NCI-H2196 (cell line): ENCODE measurements at regions not wholly inside any gene's neighbourhood (a gene's known extent, or its start where the extent isn't known, plus 50 kb on each side); places are given as distances from the start of the nearest gene placed in this dataset.
"Not testable (repeated sequence)": the region's sequence is repeated elsewhere in the genome, so short reads cannot be mapped to it uniquely, and the experiment has no call there.

Experiments
- DNase-seq: peaks from one replicate; lab custom pipeline; 2025; ENCODE audit not compliant: unreplicated experiment; lab: John Stamatoyannopoulos, UW

DNA sequence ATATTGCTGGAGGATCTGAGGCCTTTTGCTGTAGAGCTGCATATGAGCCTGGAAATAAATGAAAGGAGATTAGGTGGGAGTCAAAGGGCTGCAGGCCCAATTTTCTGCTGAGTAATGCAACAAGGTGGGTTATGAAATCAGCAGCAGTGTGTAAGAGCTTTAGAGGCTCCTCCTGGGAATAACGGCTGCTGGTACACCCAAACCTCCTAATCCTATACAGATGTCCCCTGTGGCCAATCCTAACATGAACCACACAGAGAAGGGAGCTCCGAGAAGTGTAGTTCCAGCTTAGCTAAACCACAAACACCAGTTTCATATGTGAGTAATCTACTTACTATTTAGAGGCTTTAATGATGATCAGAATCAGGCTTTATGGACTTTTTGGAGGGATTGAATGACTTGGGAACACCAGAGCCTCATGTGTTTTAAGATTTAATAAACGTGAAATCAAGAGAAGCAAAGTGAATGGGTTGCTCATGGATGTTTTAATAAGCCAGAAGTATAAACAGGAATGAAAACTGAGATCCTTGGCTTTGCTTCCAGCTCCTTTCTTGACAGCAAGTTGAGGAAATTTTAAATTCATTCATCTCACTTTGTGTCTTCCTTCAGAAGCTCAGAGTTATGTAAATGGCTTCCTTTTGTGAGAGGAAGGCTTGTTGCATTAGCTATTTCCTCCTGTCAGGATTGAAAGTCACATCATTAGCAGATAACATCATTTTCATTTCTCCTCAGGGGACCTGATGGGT lies 437.5 kb downstream of the TMEM232 start:
- DNase-seq, result no peak

DNA sequence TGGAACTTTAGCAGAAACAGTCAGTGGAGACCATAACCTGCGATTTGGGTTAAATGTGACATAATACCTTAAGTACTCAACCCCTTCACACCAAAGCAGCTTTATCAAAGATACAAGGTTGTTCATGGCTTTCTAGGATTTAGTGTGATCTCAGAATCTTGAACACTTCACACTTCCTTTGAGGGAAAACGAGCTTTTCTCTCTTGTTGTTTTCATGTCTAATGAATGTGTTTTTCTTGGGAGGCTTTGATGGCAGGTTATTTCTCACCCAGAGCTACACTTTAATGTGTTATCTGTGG lies 437.0 kb downstream of the TMEM232 start:
- no peak for DNase-seq

DNA sequence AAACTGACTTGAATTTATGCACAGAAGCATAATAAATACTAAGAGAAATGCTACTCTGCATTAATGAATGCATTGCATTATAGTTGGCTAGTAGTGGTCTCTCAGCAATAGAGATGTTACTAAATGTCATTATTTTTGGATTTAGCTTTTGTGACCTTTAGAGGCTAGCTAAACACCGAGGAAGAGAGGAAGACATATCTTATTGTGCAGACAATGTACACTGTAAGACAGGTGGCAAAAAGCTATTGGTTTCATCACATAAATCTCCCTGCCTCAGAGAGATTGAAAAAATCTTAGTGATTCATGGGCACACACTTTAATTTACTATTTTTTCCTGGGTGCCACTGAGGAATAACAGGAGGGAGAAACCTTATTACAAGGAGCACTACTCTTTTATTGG lies 435.9 kb downstream of the TMEM232 start:
- DNase-seq, result no peak

DNA sequence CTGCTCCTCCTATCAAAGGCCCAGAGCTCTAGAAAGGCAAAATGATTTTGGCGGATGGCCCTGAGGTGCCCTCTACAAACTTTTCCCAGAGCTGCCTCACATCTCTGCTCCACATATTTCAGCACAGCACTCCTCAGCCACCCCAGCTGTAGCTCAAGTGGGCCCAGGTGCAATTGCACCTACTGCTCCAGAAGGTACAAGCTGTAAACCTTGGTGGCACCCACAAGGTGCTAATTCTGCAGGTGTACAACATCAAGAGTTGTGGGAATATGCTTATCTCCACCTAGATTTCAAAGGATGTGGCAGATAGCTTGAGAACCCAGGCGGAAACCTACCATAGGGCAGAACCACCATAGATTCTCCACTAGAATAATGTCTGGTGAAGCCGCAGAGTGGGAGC lies 432.2 kb downstream of the TMEM232 start:
- DNase-seq, result no peak

DNA sequence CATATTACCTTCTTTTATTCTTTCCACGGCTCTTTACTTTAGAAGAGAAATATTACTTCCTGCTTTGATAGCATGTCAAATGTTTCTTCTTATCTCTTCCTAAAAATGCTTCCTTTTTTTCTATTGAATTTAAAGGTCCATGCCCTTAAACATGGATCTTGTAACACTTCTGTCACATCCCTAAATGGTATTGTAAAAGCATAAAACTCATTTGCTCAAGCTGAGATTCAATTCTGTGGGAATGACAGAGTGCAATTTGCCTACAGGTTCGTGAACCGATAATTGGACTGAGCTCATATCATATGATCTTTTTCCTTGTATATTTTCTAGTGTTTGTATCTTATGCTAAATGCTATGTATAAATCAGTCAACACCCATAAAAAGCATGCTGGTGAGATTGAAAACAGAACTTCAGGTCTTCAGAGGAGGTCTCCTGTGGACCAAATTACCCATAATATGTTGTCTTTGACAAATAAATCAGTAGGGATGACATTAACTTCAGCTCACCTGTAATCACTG lies 429.3 kb downstream of the TMEM232 start:
- DNase-seq, result no peak

DNA sequence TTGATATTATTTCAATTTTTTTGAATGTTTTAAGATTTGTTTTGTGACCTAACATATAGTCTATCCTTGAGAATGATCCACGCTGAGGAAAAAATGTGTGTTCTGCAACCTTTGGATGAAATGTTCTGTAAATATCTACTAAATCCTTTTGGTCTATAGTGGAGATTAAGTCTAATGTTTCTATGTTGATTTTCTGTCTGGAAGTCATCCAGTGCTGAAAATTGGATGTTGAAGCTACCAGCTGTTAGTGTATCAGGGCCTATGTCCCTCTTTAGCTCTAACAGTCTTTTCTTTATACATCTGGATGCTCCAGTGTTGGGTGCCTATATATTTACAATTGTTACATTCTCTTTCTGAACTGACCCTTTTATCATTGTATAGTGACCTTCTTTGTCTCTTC lies 422.3 kb downstream of the TMEM232 start:
- no peak for DNase-seq

DNA sequence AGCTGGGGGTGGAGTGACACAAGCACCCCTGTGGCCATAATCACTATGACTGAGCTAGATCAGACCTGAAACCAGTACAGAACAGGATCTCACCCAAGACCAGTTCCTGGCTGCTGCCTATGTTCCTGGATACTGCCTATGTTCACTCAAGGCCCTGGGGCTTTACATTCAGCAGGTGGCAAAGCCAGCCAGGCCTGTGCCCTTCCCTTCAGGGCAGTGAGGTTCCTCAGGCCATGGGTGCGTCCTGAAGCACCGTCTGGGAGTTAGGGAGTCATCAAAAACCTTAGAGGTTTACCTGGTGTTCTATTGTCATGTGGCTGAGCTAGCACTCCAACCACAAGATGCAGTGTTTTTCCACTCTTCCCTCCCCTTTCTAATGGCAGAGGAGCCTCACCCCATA lies 419.8 kb downstream of the TMEM232 start:
- no peak for DNase-seq

DNA sequence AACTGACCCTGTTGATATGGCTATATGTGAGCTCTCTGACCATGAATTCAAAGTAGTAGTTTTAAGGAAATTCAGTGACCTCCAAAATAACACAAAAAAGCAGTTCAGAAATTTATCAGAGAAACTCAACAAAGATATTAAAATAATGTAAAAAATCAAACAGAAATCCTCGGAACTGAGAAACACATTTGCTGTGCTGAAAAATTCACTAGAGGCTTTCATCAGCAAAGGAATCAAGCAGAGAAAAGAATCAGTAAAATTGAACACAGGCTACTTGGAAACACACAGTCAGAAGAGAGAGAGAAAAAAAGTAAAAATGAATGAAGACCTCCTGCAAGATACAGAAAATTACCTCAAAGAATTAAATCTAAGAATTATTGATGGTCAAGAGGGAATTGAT lies 417.2 kb downstream of the TMEM232 start:
- no peak for DNase-seq

DNA sequence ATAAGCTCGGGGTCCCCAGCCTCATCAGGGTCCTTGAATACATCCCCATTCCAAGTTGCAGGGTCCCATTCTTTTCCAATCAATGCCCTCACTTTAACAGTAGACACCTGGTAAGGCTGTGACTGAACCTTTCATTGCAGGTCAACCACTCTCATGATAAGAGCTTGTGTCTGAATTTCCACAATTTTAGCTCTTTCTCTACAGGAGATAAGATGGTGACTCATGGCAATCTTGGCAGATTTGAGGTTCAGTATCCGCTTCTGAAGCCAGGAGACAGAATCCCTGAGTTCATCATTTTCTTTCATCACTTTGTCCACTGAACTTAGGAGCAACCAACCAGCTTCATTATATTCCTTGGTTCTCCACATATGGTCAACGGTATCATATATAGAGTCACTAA lies 409.9 kb downstream of the TMEM232 start:
- not testable (repeated sequence) for DNase-seq

DNA sequence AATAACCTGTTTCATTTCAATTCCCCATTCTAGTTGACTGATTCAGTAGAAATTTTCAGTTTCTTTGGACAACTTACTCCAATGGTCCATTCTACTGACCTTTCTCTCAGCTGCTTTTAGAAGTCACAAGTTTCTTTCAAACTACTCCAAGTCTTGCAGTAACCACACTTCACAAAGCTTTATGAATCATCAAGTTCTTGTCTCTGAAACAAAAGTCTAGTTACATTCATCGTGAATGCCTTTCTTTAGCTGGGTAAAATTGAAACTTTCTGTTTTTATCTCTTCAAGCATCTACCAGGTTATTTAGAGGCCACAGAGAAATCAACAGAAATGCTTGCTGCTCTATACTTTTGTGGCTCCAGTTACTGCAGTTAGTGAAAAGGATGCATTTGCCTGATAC lies 405.4 kb downstream of the TMEM232 start:
- DNase-seq, result no peak

DNA sequence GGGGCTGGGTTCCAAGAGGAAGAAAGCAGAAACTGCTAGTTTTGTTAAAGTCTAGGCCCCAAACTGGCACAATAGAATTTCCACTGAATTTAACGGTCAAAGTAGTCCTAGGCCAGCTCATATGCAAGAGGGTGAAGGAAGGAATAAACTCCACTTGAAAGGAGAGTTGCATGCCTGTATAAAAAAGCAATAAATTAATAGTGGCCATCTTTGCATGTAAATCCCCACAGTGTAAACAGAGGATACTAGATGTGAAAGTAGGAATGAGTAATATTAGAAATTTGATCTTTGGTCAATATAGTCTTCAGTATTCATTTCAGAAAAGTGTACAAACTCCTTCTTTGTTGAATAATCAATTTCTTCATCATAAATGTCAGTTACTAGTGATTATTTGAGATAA lies 403.1 kb downstream of the TMEM232 start:
- DNase-seq, result no peak

DNA sequence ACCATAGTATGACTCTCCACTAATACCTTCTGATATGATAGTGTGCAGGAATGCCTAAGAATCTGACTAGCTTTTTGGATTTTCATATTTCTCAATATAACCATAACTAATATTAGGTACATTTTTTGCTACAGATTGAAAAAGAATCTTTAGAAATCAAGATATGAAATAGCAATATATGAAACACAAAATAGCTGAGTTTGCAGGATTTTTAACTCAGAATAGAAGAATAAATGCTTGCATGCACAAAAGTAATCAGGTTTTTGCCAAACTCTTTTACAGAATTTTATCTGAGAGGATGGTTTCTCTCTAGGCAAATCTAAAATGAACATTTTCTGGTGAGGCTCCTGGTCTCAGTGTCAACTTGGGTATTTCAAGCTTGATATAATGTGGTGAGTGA lies 402.6 kb downstream of the TMEM232 start:
- no peak for DNase-seq

DNA sequence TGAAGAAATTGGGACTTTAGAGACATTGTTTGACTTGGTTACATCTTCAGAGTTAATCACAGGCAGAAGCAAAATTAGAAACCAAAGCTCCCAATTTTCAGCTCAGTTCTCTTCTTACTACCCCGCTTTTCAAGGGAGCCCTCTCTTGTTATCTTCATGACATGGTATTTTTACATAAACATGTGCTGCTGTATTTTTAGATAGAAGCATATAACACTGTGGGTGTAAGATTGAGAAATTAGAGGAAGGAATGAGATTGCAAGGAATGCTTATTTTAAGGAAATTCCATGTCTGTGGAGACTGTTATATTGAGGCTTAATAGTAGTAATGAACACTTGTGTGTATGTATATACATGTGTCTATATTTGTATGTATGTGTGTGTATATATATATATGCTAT lies 401.6 kb downstream of the TMEM232 start:
- DNase-seq, result no peak

DNA sequence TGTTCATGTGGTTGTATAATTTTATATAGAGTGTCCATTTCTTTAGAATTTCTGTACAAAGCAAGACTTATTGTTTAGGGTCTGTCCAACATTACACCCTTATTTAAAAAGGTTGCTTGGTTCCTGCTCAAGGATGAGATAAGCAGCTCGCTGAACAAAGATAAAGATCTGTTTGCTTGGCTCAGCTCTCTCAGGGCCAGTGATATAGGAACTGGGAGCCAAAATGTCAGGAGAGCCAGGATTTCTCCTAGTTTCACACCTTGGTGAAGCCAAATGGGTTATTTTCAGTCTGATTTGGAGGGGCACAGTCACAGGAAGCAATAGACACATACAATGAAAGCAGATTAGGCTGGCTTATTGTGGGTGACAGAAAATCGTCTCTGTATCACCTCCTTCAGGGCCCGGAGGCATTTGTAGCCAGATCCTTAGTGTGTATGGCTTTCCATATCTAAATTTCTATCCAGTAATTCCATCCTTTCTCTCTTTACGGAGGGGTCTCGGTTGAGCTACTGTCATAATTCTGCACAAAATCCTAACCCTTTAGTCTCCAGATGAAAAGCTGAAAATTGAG lies 396.4 kb downstream of the TMEM232 start:
- DNase-seq, result no peak

DNA sequence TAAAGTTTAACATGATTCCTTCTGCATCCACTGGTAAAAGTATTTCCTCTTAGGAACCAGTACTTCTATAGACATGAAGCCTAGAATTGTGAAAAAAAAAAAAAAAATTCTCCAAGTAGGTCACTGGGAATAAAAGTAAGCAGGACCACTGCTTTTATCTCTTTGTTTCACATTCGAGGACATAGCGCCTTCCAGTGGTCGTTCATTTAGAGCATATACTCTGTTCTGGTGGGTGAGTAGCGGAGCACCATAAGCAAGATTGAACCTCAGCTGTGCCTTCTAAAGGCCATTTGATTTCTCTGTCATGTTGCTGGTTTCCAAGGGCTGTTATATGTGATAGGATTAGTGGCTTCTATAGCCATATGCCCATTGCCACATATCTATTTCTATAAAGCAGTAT lies 393.1 kb downstream of the TMEM232 start:
- no peak for DNase-seq

DNA sequence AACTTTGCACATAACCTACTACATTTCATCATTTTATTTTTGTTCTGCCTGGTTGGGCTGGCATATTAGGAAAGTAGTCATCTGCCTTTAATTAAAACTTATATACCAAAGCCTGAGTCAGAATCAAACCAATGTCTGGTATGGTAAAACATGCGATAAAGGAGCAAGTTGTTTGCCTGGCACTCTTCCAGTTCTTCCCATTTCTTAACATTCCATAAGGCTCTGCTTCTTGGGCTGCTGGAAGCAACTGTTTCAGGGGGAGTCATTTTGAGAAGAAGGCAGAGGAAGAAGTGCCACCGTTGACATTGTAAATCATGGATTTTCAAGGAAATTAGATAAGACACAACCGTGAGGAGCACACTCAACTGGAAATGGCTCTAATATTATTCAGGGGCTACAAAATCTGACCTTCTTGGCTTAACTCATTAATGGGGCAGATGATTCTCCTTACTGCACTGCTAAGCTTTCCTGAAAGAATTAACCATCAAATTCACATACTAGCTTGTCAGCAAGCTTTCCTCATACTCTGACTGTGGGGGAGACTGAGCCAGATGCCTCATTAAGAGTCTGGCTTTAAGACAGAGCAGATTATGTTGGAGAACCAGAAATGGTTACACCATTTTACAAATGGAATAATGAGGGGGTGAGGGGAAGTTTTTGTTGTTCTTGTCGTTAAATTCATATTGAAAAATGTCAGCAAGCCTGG lies 391.0 kb downstream of the TMEM232 start:
- no peak for DNase-seq

DNA sequence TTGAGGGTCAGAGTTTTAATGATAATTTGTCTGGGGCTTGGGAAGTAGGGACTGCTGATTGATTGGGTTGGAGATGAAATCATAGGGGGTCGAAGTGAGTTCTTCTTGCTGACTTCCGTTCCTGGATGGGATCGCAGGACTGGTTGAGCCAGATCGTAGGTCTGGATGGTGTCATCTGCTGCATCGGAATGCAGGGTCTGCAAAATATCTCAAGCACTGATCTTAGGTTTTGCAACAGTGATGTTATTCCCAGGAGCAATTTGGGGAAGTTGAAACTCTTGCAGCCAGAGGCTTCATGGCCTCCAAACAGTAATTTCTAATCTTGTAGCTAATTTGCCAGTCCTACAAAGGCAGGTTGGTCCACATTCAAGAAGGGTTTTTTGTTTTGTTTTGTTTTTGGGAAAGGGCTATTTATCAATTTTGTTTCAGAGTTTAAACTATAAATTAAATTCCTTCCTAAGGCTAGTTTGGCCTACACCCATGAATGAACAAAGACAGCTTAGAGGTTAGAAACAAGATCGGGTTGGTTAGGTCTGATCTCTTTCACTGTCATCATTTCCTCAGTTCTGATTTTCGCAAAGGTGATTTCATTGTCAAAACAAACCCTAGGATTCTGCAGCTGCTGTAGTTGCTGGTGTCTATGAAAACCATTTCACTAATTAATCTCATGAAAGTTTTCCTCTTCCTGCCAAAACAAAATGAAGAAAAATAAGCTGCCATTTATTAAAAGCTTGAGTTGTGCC lies 388.0 kb downstream of the TMEM232 start:
- DNase-seq, result no peak

DNA sequence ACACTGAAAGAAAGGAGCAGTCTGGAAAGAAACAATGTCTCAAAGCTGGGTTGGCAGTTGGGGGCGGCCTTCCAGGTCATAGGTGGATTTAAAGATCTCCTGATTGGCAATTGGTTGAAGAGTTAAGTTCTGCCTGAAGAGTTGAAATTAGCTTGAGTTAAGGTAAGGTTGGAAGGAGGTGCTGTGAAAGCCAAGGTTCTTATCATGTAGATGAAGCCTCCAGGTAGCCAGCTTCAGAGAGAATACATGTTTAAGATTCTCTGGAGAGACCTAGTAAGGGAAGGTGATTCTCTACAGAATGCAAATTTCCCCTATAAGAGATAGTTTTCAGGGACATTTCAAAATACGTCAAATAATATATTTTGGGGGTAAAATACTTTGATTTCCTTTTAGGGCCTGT lies 387.1 kb downstream of the TMEM232 start:
- no peak for DNase-seq

DNA sequence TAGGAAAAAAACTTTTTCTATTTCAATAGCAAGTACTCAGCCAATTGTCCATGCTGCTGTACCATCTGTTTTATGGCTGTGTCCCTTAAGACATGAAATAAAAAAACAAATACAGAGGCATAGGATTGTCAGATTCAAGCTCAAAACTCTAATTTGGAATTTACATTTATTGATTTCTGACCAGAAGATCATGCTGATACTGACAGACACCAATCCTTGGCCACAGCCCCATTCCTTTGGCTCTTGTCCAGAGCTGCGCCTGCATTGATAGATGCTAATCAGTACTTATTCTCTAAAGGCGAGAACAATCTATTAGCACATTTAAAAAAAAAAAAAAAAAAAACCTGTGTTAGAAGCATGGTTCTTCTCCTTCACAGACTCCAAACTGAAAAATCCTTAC lies 384.6 kb downstream of the TMEM232 start:
- no peak for DNase-seq

DNA sequence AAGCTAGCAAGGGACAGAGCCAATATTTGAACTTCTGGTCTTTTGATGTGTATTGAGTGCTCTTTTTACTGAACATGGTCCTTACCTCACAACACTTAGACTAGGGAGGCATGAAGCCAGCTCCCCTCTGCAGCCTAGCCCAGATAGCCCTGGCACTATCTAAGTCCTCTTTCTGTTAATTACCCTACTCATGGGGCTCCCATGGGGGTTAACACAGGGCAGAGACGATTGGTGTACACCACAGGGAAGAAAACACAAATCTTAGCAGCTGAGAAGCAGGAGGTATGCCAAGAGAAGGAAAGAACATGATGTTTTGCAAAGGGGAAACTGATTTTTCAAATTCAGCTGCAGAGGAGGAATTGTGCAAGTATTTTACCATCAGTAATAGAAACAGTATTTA lies 383.8 kb downstream of the TMEM232 start:
- no peak for DNase-seq

DNA sequence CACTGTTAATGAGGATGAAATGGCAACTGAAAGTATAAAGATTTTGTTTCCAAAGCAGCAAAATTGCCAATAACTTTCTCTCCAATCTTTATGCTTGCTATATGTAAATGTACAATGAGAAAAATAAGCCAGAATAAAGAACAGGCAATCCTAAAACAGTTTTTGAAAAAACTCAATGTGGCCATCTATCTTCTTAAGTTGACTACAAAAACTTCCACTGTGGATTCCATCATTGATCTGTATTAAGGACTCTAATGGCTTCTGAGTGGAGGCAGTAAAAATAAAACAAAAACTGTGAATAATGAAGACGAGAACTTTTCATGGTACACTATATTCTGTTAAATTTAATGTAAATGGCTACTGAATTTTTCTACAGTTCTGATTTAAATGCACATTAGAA lies 382.9 kb downstream of the TMEM232 start:
- DNase-seq, result no peak

DNA sequence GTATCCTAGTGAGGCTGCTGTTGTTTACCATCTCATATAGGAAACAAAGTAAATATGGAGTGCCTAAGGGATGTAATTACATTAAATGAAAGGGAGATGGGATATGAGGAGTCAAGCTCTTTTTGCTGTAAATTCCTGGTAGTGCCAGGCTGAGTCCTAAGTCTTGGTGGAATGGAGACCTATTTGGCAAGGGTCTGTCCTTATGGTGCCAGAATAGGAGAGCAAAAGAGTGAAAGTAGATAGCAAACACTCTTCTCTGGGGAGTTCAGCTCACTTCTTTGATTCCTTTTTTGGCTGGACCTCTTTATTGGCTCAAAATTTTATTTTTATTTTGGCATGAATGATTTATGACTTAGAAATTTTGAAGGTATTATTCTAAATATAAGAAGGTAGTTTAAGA lies 380.8 kb downstream of the TMEM232 start:
- no peak for DNase-seq
